Posterior cingulate gyrus (tissue), 11 donors: ENCODE measurements at regions not wholly inside any gene's neighbourhood (a gene's known extent, or its start where the extent isn't known, plus 50 kb on each side); places are given as distances from the start of the nearest gene placed in this dataset.
A peak's percentile ranks its signal among the peaks of the same experiment; 100 is the strongest.

Experiments used
- DNase-seq, 10 donors: peaks; one replicate each; pipeline versions ENCODE4 v3.0.0 to v3.0.0-alpha.2; 2020 to 2021; ENCODE audit warnings: mixed read lengths in 3 of 10
- intact Hi-C: fragments of 100-400 bp; cut with DNase I; formaldehyde crosslinking; loops from one replicate; pipeline ENCODE4 v1.15.1; 2023

DNA sequence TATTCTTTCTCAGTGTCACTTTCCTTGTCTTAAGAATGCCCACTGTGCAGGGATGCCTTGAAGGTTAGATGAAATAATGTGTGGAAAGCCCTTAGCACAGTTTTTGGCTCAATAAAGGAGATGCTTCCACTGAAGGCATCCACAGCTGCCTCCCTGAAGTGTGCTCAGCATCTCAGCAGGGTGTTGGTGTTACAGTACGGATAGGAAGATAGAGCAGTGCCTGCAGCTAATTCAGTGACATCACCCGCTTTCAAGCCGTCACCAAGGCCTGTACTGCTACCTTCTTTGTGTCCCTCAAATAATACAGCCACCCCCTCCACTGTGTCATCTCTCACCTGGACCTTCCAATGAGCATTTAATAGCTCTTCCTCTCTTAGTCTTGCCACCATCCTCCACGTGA lies 59.0 kb downstream of the NDUFS5 start:
- peak in 1 of 10 donors; percentile 61 for DNase-seq
- intact Hi-C loops: no loop called here

DNA sequence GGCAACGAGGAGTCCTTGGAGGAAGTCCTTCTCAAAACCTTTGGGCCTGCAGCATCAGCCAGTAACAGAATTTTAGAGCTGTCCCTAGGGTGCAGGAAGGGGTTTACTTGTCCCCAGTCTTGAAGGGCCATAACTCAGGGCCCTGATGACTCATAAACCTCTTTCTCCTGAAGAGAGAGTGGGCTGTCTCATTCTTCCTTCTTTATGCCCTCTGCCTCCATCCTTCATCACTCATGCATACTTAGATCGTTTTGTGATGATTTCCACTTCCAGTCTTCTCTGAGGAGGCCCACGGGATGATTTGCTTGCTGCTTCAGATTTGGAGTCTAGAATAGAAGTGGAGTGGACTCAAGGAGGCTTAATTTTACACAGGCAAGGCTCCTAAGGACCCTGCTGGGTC lies 60.2 kb downstream of the NDUFS5 start:
- intact Hi-C loops: no loop called here
- no peak for DNase-seq

GRCh38 chr1:39086865-39087409 lies 60.8 kb downstream of the NDUFS5 start:
- DNase-seq: peak in 3 of 10 donors; percentile 30 to 82 (median 67)

DNA sequence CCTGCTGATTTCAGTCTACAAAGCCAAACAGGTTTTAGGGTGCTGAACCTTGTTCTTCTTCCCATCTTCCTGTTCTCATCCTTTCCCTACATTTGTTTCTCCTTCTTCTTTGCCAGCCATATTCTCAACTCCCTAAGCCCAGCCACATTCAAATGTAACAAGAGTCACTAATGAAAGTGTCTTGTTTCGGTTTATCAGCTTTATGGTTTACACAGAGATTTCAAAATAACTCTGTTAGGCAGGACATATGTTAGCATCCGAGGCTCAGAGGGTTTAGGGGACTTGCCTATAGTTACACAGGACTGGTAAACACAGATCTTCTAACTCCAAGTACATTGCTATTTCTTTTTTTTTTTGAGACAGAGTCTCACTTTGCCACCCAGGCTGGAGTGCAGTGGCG lies 61.3 kb downstream of the NDUFS5 start:
- intact Hi-C loops: no loop called here
- no peak for DNase-seq

More at GRCh38 chr1:39086865-39087409, 60.8 kb downstream of the NDUFS5 start:
- intact Hi-C loops: no loop called here

DNA sequence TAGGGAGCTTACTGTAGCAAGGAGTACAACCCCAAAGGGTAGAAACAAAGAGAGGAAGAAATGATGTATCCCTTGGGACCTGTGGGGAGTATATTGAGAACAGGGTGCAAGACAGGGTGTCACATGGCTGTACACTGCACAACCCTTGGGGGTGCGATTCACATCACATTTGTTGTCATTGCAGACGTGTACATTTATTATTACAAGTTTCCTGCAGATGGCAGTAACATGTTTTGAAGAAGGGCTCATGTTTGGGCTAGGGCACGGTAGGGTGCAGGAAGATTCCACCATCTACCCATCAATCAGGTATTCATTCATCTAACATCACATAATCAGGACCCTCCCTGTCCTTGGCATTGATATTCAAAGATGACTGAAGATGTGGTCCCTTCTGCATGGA lies 62.5 kb downstream of the NDUFS5 start:
- intact Hi-C loops: no loop called here

DNA sequence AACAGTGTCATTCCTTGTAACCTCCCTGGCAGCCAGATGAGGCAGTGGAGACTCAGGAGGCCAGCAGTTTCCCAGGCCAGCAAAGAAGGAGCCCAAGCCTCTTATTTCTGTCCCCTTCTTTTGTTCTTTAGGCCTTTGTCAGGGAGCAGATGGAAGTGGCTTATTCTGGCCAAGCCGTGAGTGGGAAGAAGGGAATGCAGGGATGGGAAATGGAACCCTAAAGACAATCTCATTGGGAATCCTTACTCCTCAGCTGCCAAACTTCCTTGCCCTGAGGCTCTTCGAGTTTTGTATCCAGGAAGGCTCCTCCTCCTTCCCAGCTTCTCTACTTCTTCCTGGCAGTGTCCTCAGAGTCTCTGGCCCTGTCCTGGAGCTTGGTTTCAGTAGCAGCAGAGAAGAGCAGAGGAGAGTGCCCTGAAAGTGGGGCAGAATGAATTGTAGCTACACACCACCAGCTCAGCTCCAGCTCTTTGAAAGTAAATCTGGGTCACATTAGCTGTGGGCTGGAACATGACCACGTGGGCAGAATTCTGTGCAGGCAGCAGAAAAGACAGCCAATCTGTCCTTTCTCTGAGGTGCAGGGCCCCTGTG lies 63.9 kb downstream of the NDUFS5 start:
- peak in 8 of 10 donors; percentile 61 to 93 (median 70) for DNase-seq
- intact Hi-C loops: loop anchor here (5.0 to 10.0 kb wide), 3 partner anchors 175 to 233 kb away; partner anchors contain the start of genes MYCBP and RRAGC

More for the DNA sequence above, 62.5 kb downstream of the NDUFS5 start:
- DNase-seq: peak in 1 of 10 donors; percentile 27

- peak in 1 of 10 donors; percentile 8 for DNase-seq
- intact Hi-C loops: loop anchor here (5.0 to 10.0 kb wide), 3 partner anchors 176 to 234 kb away; partner anchors contain the start of genes MYCBP and RRAGC
These were observed 64.7 kb downstream of the NDUFS5 start for GRCh38 chr1:39090757-39091380.

DNA sequence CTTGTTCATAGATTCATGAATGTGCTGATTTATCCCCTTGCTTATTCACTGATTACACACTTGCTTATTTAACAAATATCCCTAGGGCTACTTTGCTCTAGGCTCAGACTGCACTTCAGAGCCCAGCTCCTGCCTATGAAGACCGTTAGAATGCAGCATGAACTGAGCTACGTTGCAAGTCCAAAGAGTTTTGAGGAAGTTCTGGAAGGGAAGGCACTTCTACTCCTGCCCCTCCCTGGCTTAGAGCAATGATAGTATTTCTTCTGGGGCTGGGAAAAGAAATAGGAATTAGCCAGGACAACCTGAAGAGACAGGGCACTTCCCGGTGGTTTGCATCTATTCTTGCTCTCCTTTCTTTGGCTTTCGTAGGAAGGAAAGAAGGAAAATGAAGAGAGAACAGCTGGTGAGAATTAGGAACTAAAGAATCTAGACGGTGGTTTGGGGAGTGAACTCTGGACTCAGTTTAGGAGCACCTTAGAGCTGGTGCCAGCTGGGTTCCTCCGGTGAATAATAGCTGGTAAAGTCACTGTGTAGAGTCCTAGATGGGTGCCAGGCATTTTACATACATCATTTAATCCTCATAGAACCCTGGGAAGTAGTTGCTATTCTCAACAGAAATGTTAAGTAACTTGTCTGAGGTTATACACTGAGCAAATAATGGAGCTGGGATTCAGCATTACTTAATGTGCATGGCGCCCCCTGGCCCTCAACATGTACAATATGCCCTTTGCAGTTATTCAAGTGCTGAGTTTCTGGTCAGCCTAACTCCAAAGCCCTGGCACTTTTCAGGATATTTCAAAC lies 65.9 kb downstream of the NDUFS5 start:
- intact Hi-C loops: loop anchor here (5.0 to 10.0 kb wide), 3 partner anchors 177 to 235 kb away; partner anchors contain the start of genes MYCBP and RRAGC
- DNase-seq: peak in 9 of 10 donors; percentile 42 to 95 (median 73)

DNA sequence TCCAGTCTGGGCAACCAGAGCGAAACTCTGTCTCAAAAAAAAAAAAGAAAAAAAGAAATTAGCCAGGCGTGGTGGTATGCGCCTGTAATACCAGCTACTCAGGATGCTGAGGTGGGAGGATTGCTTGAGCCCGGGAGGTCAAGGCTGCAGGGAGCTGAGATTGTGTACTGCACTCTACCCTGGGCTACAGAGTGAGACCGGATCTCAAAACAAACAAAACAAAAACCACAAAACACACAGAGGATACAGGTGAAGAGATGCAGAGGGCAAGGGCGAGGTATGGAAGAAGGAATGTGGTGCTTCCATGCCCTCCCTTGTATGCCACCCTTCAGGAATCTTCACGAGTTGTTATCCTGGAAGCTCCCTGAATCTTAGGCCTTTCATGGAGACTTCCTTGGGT lies 68.5 kb downstream of the NDUFS5 start:
- intact Hi-C loops: loop anchor here (5.0 to 10.0 kb wide), 3 partner anchors 180 to 237 kb away; partner anchors contain the start of genes MYCBP and RRAGC
- DNase-seq: peak in 1 of 10 donors; percentile 2

GRCh38 chr1:39098546-39099250 lies 72.5 kb downstream of the NDUFS5 start:
- intact Hi-C loops: loop anchor here (10.0 kb wide), 1 partner anchor 184 kb away; no protein-coding TSS in a partner anchor
- peak in 9 of 10 donors; percentile 64 to 96 (median 77) for DNase-seq

GRCh38 chr1:39102537-39103327 lies 76.6 kb downstream of the NDUFS5 start:
- DNase-seq: peak in 3 of 10 donors; percentile 23 to 70 (median 37)
- intact Hi-C loops: loop anchor here (1.0 to 10.0 kb wide), 4 partner anchors 89 to 435 kb away; no protein-coding TSS in a partner anchor

DNA sequence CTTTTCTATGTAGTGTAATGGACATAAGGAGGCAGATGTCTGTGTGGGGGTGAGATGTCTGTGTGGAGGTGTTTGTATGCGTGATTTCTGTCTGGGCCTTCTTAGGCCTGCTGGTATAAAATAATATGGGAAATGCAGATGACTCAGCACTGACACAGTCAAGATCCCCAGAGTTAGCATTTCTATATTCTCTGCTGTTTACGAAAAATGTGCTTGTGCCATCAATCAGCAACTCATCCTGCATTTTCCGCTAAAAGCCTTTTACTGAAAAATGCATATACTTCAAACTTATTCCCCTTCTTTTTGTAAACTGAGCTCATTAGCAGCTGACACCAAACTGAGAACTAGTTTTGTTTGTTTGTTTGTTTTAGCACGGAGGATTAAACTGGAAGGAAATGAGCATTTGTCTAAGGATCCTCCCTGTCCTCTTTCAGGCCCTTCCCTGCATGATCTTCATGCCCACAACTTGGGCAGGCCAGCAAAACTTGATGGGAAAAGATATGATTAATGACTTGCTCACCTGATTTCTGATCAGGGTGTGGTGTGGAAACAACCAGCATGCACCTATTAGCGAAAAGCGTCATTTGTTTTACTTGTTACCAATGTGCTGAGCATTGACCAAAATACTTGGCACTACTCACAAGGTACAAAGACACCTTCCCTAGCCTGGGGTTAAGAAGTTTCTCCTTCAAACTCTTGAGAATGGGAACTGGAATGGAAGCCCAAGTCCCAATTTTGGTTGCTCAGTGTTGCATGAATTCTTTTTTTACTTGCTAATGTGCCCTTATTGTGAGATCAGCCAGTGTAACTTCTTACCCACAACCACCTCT lies 77.4 kb downstream of the NDUFS5 start:
- intact Hi-C loops: loop anchor here (2.0 to 10.0 kb wide), 3 partner anchors 155 to 434 kb away; no protein-coding TSS in a partner anchor
- DNase-seq: peak in 1 of 10 donors; percentile 2

- intact Hi-C loops: loop anchor here (5.0 to 10.0 kb wide), 2 partner anchors 300 to 433 kb away; no protein-coding TSS in a partner anchor
- peak in 2 of 10 donors; percentile 3 to 22 for DNase-seq
These were observed 78.3 kb downstream of the NDUFS5 start for GRCh38 chr1:39104158-39105060.

DNA sequence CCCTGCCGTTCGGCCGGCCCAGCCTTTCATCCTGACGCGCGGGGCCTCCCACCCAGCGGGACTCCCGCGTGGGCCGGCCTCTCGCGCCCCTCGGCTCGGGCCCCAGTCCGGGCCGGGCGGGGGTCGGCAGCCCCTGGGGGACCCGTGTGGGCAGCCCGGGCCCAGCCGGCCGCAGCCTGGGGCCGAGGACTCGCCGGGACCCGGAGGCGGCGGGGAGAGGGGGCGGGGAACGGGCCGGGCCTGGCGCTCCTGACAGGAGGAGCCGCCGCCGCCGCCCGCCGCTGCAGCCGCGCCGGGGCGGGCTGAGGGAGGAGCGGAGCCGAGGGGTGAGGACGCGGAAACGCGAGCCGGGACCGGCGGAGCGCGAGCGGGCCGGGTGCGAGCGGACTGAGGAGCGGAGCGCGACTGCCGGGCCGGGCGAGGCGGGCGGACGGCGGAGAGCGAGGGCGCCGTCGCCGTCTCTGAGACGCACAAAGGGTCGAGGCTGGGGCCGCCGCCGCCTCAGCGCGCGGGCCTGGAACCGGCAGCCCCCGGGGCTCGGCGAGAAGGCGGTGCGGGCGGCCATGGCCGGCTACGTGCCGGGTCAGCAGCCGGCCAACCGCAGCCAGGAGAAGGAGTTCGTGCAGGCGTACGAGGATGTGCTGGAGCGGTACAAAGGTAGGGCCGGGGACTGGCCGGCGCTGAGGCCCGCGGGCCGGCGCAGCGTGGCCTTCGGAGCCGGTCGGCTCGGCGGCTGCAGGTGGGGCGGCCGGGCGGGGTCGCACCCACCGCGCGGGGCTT lies 79.1 kb downstream of the NDUFS5 start:
- intact Hi-C loops: loop anchor here (10.0 kb wide), 1 partner anchor 300 kb away; no protein-coding TSS in a partner anchor
- peak in 6 of 10 donors; percentile 49 to 93 (median 82) for DNase-seq

- intact Hi-C loops: loop anchor here (10.0 kb wide), 1 partner anchor 299 kb away; no protein-coding TSS in a partner anchor
These were observed 80.0 kb downstream of the NDUFS5 start for GRCh38 chr1:39105841-39106765.

More at GRCh38 chr1:39105841-39106765, 80.0 kb downstream of the NDUFS5 start:
- peak in 3 of 10 donors; percentile 39 to 82 (median 69) for DNase-seq
